ENCODE measurements at regions not wholly inside any gene's neighbourhood (a gene's known extent, or its start where the extent isn't known, plus 50 kb on each side); places are given as distances from the start of the nearest gene placed in this dataset.
"Not testable (repeated sequence)": the region's sequence is repeated elsewhere in the genome, so short reads cannot be mapped to it uniquely, and the experiment has no call there.

DNA sequence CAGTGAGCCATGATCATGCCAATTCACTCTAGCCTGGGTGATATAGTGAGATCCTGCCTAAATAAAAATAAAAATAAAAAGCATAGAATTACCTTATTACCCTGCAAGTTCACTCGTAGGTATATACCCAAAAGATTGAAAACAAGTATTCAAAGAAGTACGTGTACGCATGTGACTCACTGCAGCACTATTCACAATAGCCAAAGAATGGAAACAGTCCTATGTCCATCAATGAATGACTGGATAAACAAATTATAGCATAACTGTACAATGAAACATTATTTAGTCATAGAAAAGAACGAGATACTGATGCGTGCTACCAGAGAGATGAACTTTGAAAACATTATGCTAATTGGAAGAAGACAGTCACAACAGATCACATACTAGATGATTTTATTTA, 204.6 kb upstream of the DIAPH2 start:
- no peak for DNase-seq (ENCODE audit: low spot score)
- in situ Hi-C loops (cut with HindIII; ENCODE audit: low sequenced_read_pairs), result no loop called here

DNA sequence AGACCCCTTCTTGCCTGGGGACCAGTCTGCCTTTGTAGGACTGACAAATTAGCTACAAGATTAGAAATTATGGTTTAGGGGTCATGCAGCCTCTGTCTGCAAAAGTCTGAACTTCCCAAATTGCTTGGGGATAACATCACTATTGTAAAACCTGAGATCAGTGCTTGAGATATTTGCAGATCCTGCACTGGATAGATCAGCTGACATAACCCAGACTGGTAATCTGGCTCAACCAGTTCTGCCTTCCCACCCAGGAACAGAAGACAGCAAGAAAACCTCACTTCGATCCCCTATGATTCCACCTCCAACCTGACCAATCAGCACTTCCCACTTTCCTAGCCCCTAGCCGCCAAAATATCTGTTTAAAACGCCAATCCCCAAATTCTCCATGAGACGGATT, 202.8 kb upstream of the DIAPH2 start:
- in situ Hi-C loops (cut with HindIII; ENCODE audit: low sequenced_read_pairs), result no loop called here
- DNase-seq (ENCODE audit: low spot score), result no peak

DNA sequence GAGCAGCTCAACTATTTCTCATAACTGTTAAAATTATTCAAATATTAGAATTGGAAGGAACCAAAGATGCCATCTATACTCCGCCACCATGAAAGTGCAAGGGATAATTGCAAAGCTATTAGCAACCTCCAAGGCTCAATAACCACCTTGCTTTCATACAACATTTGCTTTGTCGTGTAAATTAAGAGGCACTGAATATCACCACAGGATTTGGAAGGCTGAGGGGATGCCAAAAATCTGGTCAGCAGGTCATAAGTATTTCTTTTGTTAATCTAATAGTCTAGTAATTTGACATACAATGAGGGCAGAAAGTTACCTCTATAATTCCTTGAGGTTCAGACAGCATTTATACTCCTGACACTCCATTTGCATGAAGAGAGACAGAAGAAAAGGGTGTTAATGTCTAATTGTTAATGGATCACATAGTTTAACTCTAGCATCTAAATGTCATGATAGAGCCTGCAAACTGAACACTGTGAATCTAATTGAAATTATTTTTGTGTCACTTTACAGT, 200.9 kb upstream of the DIAPH2 start:
- DNase-seq (ENCODE audit: low spot score), result no peak
- in situ Hi-C loops (cut with HindIII; ENCODE audit: low sequenced_read_pairs), result no loop called here

DNA sequence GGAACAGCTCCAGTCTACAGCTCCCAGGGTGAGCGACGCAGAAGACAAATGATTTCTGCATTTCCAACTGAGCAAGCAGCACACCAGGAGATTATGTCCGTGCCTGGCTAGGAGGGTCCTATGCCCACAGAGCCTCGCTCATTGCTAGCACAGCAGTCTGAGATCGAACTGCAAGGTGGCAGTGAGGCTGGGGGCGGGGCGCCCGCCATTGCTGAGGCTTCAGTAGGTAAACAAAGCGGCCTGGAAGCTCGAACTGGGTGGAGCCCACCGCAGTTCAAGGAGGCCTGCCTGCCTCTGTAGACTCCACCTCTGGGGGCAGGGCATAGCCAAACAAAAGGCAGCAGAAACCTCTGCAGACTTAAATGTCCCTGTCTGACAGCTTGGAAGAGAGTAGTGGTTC, 198.0 kb upstream of the DIAPH2 start:
- in situ Hi-C loops (cut with HindIII; ENCODE audit: low sequenced_read_pairs); DNase-seq (ENCODE audit: low spot score): not testable (repeated sequence)

DNA sequence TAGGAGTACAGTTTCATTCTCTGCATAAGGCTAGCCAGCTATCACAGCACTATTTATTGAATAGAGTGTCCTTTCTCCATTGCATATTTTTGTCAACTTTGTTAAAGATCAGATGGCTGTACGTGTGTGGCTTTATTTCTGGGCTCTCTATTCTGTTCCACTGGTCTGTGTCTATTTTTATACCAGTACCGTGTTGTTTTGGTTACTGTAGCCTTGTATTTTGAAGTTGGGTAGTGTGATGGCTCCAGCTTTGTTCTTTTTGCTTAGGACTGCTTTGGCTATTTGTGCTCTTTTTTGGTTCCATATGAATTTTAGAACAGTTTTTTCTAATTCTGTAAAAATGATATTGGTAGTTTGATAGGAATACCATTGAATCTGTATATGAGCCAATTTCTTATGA, 182.1 kb upstream of the DIAPH2 start:
- DNase-seq (ENCODE audit: low spot score), result no peak
- in situ Hi-C loops (cut with HindIII; ENCODE audit: low sequenced_read_pairs), result no loop called here

DNA sequence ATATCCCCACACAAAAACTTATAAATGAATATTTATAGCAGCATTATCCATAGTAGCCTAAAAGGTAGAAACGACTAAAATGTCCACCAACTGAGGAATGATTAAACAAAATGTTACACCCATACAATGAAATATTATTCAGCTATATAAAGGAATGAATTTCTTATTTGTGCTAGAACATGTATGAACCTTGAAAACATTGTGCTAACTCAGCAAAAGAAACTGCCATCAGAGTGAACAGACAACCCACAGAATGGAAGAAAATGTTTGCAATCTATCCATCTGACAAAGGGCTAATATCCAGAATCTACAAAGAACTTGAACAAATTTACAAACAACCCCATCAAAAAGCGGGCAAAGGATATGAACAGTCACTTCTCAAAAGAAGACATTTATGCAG, 155.3 kb upstream of the DIAPH2 start:
- in situ Hi-C loops (cut with HindIII; ENCODE audit: low sequenced_read_pairs); DNase-seq (ENCODE audit: low spot score): not testable (repeated sequence)

DNA sequence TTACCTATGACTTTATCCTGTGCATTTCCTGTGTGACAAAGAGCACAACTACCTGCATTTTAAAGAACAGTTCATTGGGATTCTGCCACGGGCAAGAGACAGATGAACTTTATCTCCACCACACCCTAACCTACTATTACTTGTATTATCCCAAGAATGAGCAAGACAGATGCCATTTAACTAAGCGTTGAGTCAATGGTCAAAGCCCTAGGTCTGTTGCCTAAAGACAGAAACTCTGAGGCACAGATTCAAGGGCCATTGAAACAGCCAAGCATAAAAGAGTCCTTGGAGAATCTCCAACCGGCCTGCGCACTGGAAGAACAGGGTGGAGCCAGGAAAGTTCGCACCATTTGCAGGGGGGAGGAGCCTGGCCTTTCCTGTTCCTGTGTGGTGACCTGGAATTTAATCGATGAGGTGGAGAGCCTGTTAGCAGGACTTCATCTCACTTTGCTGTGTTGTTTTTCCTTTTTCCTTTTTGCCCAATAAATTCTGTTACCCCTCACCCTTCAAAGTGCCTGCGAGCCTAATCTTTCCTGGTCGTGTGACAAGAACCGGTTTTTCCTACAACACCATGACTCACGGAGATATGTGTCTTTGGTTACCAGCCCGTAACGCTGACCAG, 146.4 kb upstream of the DIAPH2 start:
- no peak for DNase-seq (ENCODE audit: low spot score)
- in situ Hi-C loops (cut with HindIII; ENCODE audit: low sequenced_read_pairs), result no loop called here

DNA sequence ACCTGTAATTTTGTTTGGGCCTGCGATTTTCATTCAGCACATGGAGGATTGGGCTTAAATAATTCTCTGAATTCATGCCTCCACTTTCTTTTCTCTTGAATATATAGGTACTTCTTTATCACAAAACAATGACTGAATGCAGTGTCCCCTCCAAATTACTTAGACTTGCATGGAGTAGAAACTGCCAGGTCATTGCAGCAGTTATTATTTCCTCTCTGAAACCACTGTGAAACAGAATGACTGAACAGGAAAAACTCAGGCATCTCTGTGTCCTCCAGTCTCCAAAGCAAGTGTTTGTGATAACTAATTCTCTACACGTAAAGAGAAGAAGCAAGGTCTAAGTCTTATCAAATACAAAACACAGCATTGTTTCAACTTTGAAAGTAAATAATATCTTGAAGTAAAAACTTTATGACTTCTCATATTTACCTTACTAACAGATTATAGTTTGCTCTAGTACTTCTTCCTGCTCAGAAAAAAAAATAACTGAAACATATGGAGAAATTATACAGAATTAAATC, 144.5 kb upstream of the DIAPH2 start:
- in situ Hi-C loops (cut with HindIII; ENCODE audit: low sequenced_read_pairs), result no loop called here
- DNase-seq (ENCODE audit: low spot score), result no peak

DNA sequence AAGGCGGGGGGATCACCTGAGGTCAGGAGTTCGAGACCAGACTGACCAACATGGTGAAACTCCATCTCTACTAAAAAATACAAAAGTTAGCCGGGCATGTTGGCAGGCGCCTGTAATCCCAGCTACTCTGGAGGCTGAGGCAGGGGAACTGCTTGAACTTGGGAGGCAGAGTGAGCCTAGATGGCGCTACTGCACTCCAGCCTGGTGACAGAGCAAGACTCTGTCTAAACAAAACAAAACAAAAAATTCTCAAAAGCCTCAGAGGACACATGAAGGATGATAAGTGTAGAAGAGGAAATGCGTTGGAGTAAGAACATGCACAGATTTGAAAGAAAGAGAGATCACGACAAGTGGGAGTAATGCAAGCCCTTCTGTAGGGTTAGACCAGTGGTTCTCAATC, 138.4 kb upstream of the DIAPH2 start:
- DNase-seq (ENCODE audit: low spot score); in situ Hi-C loops (cut with HindIII; ENCODE audit: low sequenced_read_pairs): not testable (repeated sequence)

DNA sequence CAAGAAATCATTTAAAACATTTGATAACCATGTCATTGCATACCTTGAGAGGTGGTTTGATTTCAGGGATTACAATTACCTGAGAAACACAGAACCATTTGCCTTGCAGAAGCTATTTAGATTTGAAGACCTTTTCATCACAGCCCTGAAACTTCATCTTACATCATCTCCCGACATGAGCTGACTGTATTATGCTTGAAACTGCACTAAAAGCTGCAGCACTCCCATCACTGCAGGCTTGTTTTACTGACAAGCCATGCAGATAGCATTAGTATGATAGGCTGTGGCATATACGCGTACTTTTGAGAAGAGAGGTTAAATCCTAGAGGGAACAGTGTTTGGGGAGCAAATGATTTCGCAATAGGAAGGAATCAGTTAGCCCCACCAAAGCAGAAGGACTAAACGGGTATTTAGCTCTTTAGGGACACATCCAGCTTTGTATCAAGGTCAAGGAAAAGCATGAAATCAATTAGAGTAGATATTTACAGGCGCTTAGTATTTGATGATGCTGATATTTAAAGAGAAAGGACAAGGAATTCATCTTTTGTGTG, 133.2 kb upstream of the DIAPH2 start:
- in situ Hi-C loops (cut with HindIII; ENCODE audit: low sequenced_read_pairs), result no loop called here
- DNase-seq (ENCODE audit: low spot score), result no peak

DNA sequence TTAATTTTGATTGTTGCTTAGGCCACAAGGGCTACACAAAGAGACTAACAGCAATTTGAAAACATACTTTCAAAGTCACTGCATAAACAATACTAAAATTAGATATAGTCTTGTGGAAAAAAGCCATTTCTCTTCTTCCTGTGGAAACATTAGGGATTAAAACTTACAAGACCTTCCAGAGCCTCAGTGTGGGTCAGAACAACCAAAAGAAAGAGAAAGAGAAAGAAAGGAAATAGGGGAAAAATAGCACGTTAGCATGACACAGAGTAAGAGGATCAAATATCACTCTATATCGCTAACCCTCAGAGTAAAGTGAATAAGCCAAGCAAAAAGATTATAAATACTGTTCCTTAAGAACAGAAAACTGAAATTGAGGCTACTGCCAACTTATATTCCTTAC, 127.8 kb upstream of the DIAPH2 start:
- in situ Hi-C loops (cut with HindIII; ENCODE audit: low sequenced_read_pairs), result no loop called here
- no peak for DNase-seq (ENCODE audit: low spot score)

DNA sequence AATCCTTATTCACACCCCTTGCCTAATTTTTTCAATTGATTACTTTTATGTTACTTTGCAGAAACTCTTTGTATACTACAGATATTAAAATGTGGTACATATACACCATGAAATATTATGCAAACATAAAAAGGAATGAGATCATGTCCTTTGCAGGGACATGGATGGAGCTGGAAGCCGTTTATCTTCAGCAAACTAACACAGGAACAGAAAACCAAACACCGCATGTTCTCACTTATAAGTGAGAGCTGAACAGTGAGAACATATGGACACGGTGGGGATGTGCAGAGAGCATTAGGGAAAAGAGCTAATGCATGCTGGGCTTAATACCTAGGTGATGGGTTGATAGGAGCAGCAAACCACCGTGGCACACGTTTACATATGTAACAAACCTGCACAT, 123.5 kb upstream of the DIAPH2 start:
- in situ Hi-C loops (cut with HindIII; ENCODE audit: low sequenced_read_pairs); DNase-seq (ENCODE audit: low spot score): not testable (repeated sequence)

DNA sequence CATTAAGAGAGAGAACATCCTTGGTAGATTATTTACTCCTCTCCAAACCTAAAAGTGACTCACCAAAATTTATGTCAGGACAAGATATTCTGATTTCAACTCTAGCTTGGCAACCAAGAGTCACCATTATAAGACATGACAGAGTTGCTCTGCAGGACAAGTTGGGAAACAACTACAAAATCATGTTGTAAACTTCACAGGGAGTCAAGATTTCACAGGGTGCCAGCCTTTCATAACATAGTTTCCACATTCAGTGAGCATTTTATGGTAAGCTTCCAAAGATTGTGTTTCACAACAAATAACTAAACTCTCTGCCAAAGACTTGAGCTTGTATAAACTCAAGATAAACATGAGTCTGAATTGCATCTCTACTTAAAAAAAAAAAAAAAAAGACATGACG, 121.0 kb upstream of the DIAPH2 start:
- in situ Hi-C loops (cut with HindIII; ENCODE audit: low sequenced_read_pairs), result no loop called here
- DNase-seq (ENCODE audit: low spot score), result no peak

DNA sequence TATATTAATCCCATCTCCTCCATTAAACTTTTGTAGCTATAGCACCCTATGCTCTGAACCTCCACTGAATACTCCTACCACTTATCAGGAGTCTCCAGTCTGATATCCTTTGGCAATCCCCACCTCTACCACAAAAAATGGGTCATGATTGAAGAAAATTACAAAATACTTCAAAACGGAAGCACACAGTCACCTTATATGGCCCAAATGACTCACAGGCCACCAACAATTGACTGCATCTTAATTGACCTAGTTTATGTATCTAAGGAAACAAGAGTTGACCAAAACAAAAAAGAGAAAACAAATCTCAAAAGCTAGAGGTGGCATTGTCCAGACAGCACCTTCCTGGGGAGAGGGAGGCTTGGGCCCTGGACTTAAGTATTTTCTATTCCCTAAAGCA, 120.0 kb upstream of the DIAPH2 start:
- in situ Hi-C loops (cut with HindIII; ENCODE audit: low sequenced_read_pairs), result no loop called here
- no peak for DNase-seq (ENCODE audit: low spot score)

DNA sequence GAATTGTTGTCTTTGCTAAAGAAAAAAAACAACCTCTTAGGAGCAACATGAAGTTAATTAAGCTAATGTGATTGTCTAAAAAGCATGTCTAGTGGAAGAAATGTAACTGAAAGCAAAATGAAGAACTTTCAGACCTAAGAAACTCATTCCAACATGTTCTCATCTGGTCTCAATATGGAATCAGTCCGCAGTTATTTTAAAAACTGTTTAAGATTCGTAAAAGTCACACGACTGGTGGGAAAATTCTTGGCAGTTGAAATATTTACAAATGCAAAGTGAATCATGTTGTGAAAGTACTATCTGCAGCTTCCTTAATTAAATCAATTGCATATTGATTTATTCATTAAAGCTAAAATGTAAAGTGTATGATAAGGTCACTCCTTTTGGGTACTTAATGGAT, 117.8 kb upstream of the DIAPH2 start:
- in situ Hi-C loops (cut with HindIII; ENCODE audit: low sequenced_read_pairs), result no loop called here
- DNase-seq (ENCODE audit: low spot score), result no peak

DNA sequence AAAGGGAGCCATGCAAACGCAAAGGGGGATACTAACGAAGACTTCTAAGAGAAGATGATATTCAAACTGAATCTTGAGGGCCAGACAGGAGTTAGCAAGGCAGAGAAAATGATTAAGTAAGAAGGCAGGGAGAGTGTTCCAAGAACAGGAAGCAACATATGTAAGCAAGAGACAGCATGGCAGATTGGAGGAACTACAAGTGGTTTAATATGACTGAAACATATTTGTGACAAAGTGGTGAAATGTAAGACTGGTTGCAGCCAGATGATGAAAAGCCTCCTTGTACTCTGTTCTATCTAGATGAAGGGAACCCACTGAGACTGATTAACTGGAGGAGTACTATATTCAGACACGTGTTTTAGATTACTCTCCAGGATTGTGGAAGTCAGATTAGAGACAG, 116.6 kb upstream of the DIAPH2 start:
- in situ Hi-C loops (cut with HindIII; ENCODE audit: low sequenced_read_pairs), result no loop called here
- DNase-seq (ENCODE audit: low spot score), result no peak

DNA sequence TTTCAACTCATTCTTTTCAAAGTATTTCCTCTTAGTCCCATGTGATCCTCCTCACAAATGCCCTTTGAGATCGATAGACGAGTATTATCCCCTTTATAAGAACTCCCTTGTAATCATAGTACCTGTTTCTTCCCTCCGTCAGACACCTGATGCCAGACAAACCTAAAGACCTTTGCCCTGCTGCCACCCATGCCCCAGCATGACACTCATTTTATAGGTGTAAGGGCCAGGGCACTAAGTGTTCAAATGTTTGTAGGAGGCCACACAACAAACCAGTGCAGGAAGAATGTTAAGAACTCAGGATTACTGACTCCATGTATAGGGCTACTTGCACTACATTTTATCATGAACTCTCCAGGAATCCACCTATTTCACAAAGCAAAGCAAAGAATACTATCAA, 115.6 kb upstream of the DIAPH2 start:
- in situ Hi-C loops (cut with HindIII; ENCODE audit: low sequenced_read_pairs), result no loop called here
- no peak for DNase-seq (ENCODE audit: low spot score)

DNA sequence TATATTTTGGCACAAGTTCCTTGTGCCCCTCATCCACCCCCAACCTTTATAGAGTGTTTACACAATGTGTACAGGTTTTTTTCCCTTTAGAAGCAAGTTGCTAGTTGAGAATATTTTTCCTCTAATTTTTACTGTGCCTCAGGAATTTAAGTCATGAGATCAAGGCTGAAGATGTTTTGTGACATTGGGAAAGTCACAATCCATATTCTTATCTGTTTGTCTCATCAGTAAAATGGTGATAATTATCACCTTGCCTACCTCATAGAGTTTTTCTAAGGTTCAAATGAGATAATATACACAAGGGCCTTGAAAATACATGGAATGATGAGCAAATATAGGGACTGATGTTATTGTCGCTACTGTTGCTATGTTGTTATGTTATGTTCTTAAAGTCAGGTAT, 109.6 kb upstream of the DIAPH2 start:
- no peak for DNase-seq (ENCODE audit: low spot score)
- in situ Hi-C loops (cut with HindIII; ENCODE audit: low sequenced_read_pairs), result no loop called here

DNA sequence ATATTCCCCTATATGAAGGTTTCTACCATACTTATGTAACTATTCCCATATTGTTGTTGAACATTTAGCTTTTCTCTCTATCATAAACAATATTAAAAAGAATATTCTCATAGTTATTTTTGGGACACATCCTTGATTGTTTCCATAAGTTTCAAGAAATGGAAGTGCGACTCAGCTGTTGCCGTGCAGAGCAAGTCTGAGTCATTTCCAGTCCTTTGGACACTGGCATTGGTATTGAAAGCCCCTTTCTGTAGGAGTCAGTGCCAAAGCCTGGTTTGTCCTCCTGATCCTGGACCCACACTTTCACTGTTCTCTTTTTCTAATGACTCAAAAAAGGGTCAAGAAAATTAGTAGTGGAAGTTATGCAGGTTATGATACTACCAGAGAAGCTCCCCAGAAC, 108.3 kb upstream of the DIAPH2 start:
- DNase-seq (ENCODE audit: low spot score), result no peak
- in situ Hi-C loops (cut with HindIII; ENCODE audit: low sequenced_read_pairs), result no loop called here

DNA sequence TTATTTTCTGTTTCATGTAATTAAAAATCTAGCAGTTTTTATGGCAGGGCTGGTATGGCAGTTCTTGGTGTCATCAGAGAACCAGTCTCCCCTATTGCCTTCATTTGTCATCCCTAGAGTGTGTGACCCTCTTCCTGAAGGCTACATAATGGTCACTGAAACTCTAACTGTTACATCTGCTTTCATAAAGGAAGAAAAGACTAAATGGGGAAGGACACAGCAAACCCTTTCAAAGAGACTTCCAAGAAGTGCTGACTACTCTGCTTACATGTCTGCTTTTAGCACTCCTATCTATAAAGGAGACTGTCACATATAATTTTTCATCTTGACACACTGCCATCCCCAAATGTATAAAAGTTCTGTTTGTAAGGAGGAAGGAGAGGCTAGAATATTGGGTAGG, 105.9 kb upstream of the DIAPH2 start:
- no peak for DNase-seq (ENCODE audit: low spot score)
- in situ Hi-C loops (cut with HindIII; ENCODE audit: low sequenced_read_pairs), result no loop called here

DNA sequence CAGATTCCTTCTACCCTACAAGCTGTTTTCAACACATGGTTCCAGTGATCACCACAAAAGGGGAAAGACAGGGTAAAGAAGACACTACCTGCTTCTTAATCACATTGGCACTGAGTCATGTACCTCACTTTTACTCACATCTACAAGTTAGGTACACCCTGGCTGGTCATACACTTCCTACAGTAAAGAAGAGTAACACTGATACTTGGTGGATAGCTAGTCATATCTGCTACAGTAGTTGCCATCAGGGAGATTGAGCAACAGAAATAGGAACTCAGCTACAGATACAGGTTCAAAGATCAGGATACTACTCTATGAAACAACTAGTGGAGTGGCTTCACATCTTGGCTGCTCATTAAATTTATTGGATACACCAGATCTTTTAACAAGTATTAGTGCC, 105.4 kb upstream of the DIAPH2 start:
- in situ Hi-C loops (cut with HindIII; ENCODE audit: low sequenced_read_pairs), result no loop called here
- DNase-seq (ENCODE audit: low spot score), result no peak

Data from G401 (cell line).